ENCODE measurements at regions not wholly inside any gene's neighbourhood (a gene's known extent, or its start where the extent isn't known, plus 50 kb on each side); places are given as distances from the start of the nearest gene placed in this dataset.
"Not testable (repeated sequence)": the region's sequence is repeated elsewhere in the genome, so short reads cannot be mapped to it uniquely, and the experiment has no call there.

DNA sequence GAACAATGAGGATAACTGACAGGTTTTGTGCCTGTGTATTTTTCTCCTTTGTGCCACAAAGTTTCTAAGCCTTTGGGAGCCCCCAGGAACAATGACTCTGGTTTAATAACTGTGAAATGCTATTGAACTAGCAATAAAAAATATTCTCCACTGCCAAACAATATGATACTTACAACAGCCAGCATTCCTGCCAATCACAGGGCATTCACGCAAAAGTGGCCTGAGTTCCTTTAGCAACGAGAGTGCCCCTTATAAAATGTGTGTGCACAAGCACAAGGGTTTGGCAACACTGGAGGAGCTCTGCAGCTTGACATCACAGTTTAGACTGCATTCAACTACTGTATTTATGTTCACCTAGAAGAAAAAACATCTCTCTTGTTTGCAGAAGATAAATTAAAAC lies 412.9 kb upstream of the NFE2L3 start:
- ChIA-PET POLR2A (no interaction called here), CTCF (no interaction called here)
- ATAC-seq (ENCODE audit: low read depth) = no peak
- Mint-ChIP-seq H3K36me3 (ENCODE audit: low read depth) (no peaks in the 10 kb centered on the region), H3K27me3 (peaks cover 34% of the 10 kb centered on the region), H3K4me1 (no peaks in the 10 kb centered on the region), H3K4me3 (no peak overlapping the region), H3K27ac (no peak overlapping the region), H3K9me3 (no peaks in the 10 kb centered on the region)
- intact Hi-C loops (cut with micrococcal nuclease) = no loop called here
- TF ChIP-seq, protein P1, sequence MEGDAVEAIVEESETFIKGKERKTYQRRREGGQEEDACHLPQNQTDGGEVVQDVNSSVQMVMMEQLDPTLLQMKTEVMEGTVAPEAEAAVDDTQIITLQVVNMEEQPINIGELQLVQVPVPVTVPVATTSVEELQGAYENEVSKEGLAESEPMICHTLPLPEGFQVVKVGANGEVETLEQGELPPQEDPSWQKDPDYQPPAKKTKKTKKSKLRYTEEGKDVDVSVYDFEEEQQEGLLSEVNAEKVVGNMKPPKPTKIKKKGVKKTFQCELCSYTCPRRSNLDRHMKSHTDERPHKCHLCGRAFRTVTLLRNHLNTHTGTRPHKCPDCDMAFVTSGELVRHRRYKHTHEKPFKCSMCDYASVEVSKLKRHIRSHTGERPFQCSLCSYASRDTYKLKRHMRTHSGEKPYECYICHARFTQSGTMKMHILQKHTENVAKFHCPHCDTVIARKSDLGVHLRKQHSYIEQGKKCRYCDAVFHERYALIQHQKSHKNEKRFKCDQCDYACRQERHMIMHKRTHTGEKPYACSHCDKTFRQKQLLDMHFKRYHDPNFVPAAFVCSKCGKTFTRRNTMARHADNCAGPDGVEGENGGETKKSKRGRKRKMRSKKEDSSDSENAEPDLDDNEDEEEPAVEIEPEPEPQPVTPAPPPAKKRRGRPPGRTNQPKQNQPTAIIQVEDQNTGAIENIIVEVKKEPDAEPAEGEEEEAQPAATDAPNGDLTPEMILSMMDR (IDR thresholded peaks at IDR 0.05) = no peak
- no peak for DNase-seq

DNA sequence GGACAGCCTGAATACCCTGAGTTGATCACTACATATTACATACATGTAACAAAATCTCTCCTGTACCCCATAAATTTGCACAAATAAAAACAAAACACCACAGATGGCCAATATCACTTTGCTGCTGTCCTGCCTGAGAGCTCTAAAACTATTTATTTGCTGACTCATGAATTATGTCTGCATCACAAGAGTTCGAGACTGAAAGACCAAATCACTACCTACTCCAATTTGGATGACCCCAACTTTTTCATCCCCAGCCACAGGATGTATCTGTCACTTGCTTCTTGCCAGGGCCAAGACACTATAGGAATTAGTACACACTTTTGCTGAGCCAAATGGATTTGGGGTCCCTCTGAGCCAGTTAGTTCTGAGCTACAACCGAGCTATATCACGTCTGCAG lies 409.7 kb upstream of the NFE2L3 start:
- CTCF ChIA-PET = no interaction called here
- no peaks in the 10 kb centered on the region for H3K36me3 Mint-ChIP-seq (ENCODE audit: low read depth)
- H3K9me3 Mint-ChIP-seq = no peaks in the 10 kb centered on the region
- TF ChIP-seq, protein P1 (IDR thresholded peaks at IDR 0.05) = no peak
- H3K4me1 Mint-ChIP-seq = no peaks in the 10 kb centered on the region
- POLR2A ChIA-PET = no interaction called here
- H3K4me3 Mint-ChIP-seq = no peak overlapping the region
- ATAC-seq (ENCODE audit: low read depth) (no peak), DNase-seq (no peak)
- no peak overlapping the region for H3K27ac Mint-ChIP-seq
- H3K27me3 Mint-ChIP-seq = peaks cover 23% of the 10 kb centered on the region
- intact Hi-C loops (cut with micrococcal nuclease) = no loop called here

DNA sequence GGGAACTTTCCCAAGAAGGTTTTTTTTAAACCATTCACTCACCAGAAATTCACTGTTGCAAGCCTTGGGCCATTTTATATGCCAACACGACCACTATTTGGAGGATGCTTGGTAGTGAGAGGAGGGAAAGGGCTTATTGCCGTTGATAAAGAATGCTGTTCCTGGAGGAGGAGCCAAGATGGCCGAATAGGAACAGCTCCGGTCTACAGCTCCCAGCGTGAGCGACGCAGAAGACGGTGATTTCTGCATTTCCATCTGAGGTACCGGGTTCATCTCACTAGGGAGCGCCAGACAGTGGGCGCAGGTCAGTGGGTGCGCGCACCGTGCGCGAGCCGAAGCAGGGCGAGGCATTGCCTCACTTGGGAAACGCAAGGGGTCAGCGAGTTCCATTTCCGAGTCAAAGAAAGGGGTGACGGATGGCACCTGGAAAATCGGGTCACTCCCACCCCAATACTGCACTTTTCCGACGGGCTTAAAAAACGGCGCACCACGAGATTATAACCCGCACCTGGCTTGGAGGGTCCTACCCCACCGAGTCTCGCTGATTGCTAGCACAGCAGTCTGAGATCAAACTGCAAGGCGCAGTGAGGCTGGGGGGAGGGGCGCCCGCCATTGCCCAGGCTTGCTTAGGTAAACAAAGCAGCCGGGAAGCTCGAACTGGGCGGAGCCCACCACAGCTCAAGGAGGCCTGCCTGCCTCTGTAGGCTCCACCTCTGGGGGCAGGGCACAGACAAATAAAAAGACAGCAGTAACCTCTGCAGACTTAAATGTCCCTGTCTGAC lies 408.1 kb upstream of the NFE2L3 start:
- POLR2A ChIA-PET; DNase-seq; CTCF ChIA-PET; ATAC-seq (ENCODE audit: low read depth); H3K4me1 Mint-ChIP-seq; H3K27ac Mint-ChIP-seq; H3K4me3 Mint-ChIP-seq; H3K36me3 Mint-ChIP-seq (ENCODE audit: low read depth); H3K9me3 Mint-ChIP-seq; intact Hi-C loops (cut with micrococcal nuclease): not testable (repeated sequence)
- H3K27me3 Mint-ChIP-seq = peaks cover 14% of the 10 kb centered on the region

DNA sequence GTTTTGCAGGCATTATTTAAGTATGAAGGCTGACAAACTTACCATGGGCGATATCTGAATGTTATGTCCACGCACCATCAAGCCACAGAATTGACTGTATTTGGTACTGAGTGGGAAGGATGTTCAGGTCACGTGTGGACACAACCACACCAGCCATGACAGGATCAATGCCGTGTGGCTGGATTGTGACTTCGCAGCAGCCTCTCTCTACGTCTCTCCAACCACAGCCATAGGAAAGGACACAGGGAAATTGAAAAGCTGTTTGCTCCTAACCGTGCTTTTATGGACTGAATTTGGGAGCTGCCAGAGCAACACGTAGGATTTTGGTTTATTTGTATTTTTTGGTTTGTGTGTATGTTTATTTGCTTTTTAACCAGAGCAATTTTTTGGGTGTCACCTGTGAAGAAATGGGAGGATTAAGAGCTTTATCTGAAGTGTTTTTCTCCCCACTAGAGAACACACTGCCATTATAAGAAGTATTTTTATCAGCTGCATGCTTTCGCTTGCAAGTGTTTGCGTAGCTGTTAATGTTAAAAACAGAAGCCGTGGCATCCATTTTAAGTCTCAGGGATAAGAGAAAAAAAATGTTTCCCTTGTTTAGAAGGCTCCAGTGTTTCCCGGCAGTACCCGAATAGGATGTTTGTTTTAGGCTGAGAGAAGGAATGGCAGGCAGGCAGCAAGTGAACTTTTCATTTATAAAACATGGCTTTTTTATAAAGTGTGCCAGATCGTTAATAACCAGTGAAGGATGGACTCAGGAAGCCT lies 401.1 kb upstream of the NFE2L3 start:
- no peaks in the 10 kb centered on the region for H3K4me1 Mint-ChIP-seq
- ChIA-PET POLR2A (no interaction called here), CTCF (no interaction called here)
- H3K27ac Mint-ChIP-seq = no peak overlapping the region
- intact Hi-C loops (cut with micrococcal nuclease) = no loop called here
- DNase-seq (no peak), ATAC-seq (ENCODE audit: low read depth) (no peak)
- H3K36me3 Mint-ChIP-seq (ENCODE audit: low read depth) = no peaks in the 10 kb centered on the region
- H3K27me3 Mint-ChIP-seq = peaks cover 7% of the 10 kb centered on the region
- H3K9me3 Mint-ChIP-seq = no peaks in the 10 kb centered on the region
- TF ChIP-seq, protein P1 (IDR thresholded peaks at IDR 0.05) = no peak
- no peak overlapping the region for H3K4me3 Mint-ChIP-seq

DNA sequence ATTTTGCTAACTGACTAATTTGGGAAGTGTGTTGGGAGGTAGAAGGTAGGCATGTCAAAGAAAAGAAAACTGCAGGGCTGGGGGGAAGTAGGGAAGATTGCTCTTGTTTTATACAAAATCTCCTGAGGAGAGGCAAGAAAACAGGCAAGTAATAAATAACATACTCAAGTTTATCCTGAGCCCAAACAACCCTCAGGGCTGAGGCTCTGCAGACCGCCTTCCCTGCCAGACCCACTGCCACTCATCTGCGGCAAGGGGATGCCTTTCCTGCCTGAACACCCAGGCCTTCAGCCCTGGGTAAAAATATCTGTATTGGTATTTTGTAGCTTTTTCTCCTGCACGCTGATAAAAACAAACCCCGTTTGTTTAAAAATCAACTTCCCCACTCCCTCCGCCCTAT lies 399.8 kb upstream of the NFE2L3 start:
- ChIA-PET POLR2A (no interaction called here), CTCF (interaction anchor here (0.7 kb wide), 1 partner anchor 572 kb away, joined by 3 read pairs; a partner anchor contains a TSS)
- peaks cover 7% of the 10 kb centered on the region for H3K27me3 Mint-ChIP-seq
- H3K4me1 Mint-ChIP-seq = no peaks in the 10 kb centered on the region
- H3K9me3 Mint-ChIP-seq = no peaks in the 10 kb centered on the region
- TF ChIP-seq, protein P1 (IDR thresholded peaks at IDR 0.05) = no peak
- no peak for DNase-seq
- no peaks in the 10 kb centered on the region for H3K36me3 Mint-ChIP-seq (ENCODE audit: low read depth)
- no peak overlapping the region for H3K4me3 Mint-ChIP-seq
- no peak overlapping the region for H3K27ac Mint-ChIP-seq
- no peak for ATAC-seq (ENCODE audit: low read depth)
- intact Hi-C loops (cut with micrococcal nuclease) = no loop called here
